Stromal cell of bone marrow (primary cell): ENCODE measurements at regions not wholly inside any gene's neighbourhood (a gene's known extent, or its start where the extent isn't known, plus 50 kb on each side); places are given as distances from the start of the nearest gene placed in this dataset.

Experiments used
- DNase-seq: peaks from one replicate; pipeline ENCODE4 v3.0.0-alpha.2; 2012; ENCODE audit warnings: low read depth

GRCh38 chr15:101124731-101125451, 127.0 kb downstream of the CHSY1 start:
- DNase-seq, result peak; percentile 84

GRCh38 chr15:101123222-101123910, 128.5 kb downstream of the CHSY1 start:
- DNase-seq, result peak; percentile 27

DNA sequence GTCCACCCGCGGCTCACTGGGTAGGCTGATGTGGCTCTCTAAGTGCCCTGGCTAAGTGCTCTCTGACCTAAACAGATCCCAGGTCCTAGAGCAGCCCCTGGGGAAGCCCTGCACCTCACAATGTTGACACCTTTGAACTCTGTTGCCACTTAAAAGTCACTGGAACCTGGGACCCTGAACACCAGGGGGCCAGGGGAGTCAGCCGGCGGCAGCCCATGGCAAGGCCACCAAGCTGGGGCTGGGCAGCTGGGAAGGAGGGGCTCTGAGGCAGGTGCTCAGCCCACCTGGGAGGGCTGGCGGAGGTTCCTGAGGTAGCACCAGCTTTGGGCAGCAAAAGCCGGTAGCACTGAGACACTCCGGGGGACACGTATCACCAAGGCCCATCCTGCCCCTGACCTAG, 129.0 kb downstream of the CHSY1 start:
- no peak for DNase-seq

DNA sequence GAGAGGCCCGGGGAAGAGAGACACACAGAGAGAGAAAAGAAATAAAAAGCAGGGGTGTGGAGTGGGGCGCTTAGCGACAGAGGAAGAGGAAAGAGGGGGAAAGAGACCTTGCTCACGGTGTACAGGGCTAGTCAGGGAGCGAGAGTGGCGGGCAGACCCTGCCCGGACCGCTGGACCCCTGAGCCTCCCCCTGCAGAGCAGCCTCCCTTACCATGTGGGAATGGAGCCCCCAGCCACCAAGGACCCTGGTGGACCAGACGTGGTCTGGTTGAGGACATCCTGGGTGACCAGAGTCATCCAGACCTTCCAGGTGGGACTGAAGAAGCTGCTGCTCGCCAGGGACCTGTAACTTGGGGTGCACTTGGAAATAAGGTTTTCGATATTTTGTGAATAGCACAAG, 129.6 kb downstream of the CHSY1 start:
- no peak for DNase-seq

- peak; percentile 18 for DNase-seq
These were observed 130.2 kb downstream of the CHSY1 start for GRCh38 chr15:101121511-101122090.

- no peak for DNase-seq
These were observed 130.9 kb downstream of the CHSY1 start for GRCh38 chr15:101120987-101121386.

- DNase-seq, result no peak
These were observed 131.4 kb downstream of the CHSY1 start for GRCh38 chr15:101120473-101120872.
